DLD1 (cell line): ENCODE measurements at regions not wholly inside any gene's neighbourhood (a gene's known extent, or its start where the extent isn't known, plus 50 kb on each side); places are given as distances from the start of the nearest gene placed in this dataset.
"Not testable (repeated sequence)": the region's sequence is repeated elsewhere in the genome, so short reads cannot be mapped to it uniquely, and the experiment has no call there.

Experiments used
- in situ Hi-C: cut with HindIII; loops from 2 replicates; pipeline ENCODE4 v1.10.0; 2017; ENCODE audit warnings: low sequenced_read_pairs

- in situ Hi-C loops = no loop called here
Measured at GRCh38 chr15:62491642-62492041, 326.6 kb upstream of the C2CD4B start.

GRCh38 chr15:62492900-62493299 is 327.8 kb upstream of the C2CD4B start:
- in situ Hi-C loops = no loop called here

- in situ Hi-C loops = no loop called here
Measured at GRCh38 chr15:62494197-62494596, 329.1 kb upstream of the C2CD4B start.

GRCh38 chr15:62495670-62496614 is 330.9 kb upstream of the C2CD4B start:
- in situ Hi-C loops = no loop called here

DNA sequence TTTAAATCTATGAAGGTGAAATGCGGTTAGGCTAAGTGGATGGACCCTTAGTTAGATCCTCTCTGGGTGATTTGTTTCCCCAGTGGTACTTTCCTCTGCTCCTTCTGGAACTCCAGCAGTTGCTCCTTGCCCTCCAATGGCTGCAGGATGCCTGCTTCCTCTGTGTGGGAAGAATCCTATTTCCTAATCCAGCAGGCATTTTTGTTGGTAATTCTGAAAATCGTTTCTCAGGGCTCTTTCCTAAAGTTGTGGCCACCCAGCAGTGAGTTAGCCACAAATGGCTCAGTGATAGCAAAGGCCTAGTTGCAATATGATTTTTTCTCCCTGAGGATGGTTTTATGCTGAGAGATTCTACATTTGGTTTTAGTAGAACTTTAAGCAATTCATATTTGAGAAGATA is 332.3 kb upstream of the C2CD4B start:
- in situ Hi-C loops = no loop called here

- in situ Hi-C loops = no loop called here
Measured at GRCh38 chr15:62498278-62498677, 333.2 kb upstream of the C2CD4B start.

DNA sequence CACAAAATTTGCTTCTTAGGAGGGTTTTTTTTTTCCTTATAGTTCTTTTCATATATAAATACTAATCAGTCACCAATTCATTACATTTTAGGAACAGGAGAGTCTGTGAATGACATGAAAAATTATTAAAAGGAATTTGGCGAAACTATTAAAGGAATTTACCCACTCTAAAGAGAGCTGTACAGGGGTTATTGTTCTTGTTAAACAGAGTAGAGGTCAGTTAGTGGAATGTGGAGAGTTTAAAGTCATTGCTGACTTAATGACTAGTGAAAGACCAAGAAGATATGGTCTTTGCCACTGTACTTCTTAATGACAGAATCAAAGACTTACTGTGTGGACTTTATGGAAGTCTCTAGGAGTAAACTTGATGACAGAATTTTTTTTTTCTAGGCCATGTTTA is 333.6 kb upstream of the C2CD4B start:
- in situ Hi-C loops = no loop called here

GRCh38 chr15:62500325-62500724 is 335.2 kb upstream of the C2CD4B start:
- in situ Hi-C loops = no loop called here

GRCh38 chr15:62502451-62502850 is 337.4 kb upstream of the C2CD4B start:
- in situ Hi-C loops = no loop called here

- in situ Hi-C loops = no loop called here
Measured at GRCh38 chr15:62503451-62503850, 338.4 kb upstream of the C2CD4B start.

DNA sequence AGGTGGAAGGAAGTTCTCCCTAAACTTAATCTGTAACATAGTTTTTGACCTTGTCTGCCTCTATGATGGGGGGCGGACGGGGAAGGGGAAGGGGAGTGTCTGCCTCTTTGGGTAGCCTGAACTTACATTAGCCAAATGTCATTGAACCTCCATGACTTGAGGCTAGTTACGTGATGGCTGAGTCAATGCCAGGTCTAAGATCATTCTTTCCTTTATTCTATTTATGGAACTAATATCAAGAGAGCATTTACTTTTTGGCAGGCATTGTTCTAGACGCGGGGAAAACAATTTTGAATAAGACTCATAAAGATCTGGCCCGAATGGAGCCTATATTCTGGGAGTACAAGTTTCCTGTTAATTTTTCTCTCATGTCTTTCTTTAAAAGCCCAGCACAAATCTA is 340.7 kb upstream of the C2CD4B start:
- in situ Hi-C loops = no loop called here

- in situ Hi-C loops = no loop called here
Measured at GRCh38 chr15:62506217-62506805, 341.2 kb upstream of the C2CD4B start.

DNA sequence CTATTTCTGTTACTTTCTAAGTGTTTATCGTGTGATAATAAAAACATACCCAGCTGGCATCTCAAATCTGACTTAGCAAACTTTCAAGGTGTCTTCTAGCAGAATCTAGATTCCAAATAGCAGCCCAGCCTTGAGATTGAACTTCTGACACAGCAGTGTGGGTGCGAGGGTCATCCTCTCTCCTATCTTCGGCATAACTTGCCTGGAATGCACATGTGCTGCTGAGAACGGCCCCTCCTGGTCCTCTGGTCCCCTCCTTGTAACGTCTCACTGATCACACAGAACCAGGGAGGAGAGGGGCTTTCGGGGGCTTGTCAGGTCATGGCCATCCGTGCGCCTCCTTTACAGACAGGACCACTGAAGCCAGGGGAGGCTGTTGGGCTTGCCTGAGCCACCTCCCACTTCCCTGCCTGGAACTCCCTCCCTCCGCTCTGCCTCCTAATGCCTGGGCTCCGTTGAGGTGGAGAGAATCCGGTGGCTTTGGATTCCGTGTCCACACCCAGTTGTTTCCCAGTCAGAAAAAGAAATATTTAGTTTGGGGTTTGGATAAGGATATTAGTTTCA is 344.4 kb upstream of the C2CD4B start:
- in situ Hi-C loops = no loop called here

DNA sequence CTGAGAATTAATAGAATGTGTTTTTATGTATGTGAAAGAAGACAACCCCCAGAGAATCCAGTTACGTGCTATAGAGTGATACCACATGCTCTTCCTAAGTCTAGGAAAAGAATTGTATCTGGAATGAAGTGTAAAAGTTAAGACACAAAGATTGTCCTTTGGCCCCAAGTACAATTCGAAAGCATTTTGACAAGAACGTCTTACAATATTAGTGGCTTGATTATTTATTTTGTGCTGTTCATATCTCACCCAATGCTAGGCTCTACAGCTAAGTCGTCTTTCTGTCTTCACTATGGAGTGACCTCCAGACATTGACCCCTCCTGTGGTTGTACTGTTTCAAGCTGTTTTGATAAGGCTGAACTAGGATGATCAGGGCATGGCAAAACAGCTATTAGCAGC is 345.7 kb upstream of the C2CD4B start:
- in situ Hi-C loops = no loop called here

DNA sequence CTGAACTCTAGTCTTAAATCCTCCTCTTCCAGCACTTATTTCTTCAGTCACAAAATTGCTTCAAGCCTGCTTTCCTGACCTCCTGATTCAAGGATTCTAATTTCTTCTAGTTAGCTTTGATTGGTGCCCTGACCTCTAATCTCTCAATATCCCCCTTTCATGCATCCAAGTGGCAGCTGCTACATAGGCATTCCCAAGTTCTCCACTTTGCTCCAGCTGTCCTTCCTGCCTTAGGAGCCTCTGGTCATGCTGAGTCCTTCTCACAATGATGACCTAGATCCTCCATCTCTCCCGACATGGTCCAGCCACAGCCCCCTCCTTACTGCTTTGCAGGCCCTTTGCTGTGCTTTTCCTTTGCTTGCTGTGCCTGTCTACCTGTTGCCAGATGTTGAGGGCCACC is 347.8 kb upstream of the C2CD4B start:
- in situ Hi-C loops = no loop called here

DNA sequence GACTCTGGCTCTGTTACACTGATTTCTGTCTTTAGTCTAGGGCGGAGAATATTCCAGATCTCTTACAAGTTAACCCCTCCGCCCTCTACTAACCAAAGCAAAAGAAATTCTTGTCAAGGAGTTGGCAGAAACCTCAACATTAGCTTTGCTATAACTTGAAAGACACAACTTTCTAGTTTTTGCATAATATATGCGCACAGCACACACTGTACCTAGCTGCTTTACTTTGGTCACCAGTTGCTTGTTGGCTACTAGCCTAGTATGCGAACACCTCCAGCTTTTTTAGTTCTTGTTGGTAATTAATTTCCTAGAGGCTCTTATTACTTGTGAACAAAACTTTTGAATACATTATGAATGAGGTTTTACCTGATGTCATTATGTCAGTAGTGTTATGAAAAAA is 348.8 kb upstream of the C2CD4B start:
- in situ Hi-C loops = no loop called here

- in situ Hi-C loops = no loop called here
Measured at GRCh38 chr15:62515696-62516395, 350.8 kb upstream of the C2CD4B start.

- in situ Hi-C loops = no loop called here
Measured at GRCh38 chr15:62517541-62517940, 352.5 kb upstream of the C2CD4B start.

GRCh38 chr15:62518666-62519065 is 353.6 kb upstream of the C2CD4B start:
- in situ Hi-C loops = not testable (repeated sequence)

DNA sequence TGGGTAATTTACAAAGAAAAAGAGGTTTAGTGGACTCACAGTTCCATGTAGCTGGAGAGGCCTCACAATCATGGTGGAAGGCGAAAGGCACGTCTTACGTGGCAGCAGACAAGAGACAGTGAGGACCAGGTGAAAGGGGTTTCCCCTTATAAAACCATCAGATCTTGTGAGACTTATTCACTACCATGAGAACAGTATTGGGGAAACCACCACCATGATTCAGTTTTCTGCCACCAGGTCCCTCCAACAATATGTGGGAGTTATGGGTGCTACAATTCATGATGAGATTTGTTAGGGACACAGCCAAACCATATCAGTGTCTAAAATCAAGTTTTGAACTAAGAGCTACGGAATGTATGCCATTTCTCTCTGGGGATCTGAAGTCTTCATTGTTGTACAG is 354.8 kb upstream of the C2CD4B start:
- in situ Hi-C loops = no loop called here

DNA sequence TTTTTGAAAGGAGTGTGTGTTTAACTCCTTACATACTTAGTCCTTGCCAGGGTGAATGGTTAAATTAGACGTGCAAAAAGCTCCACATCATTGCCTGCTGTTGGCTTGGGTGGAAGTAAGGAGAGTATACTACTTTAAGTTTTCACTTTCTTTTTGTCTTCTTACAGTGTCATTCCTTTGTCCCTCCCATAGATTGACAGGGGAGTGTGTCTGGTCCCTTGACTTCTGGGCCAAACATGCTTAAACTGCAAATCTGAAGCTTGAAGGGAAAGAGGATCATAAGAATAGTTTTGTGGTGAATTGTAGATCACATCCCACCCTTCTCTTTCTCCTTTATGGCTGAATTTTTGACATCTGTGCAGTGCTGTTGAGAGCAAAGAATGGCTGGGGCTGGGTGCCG is 355.8 kb upstream of the C2CD4B start:
- in situ Hi-C loops = no loop called here
